ENCODE measurements at regions not wholly inside any gene's neighbourhood (a gene's known extent, or its start where the extent isn't known, plus 50 kb on each side); places are given as distances from the start of the nearest gene placed in this dataset.

DNA sequence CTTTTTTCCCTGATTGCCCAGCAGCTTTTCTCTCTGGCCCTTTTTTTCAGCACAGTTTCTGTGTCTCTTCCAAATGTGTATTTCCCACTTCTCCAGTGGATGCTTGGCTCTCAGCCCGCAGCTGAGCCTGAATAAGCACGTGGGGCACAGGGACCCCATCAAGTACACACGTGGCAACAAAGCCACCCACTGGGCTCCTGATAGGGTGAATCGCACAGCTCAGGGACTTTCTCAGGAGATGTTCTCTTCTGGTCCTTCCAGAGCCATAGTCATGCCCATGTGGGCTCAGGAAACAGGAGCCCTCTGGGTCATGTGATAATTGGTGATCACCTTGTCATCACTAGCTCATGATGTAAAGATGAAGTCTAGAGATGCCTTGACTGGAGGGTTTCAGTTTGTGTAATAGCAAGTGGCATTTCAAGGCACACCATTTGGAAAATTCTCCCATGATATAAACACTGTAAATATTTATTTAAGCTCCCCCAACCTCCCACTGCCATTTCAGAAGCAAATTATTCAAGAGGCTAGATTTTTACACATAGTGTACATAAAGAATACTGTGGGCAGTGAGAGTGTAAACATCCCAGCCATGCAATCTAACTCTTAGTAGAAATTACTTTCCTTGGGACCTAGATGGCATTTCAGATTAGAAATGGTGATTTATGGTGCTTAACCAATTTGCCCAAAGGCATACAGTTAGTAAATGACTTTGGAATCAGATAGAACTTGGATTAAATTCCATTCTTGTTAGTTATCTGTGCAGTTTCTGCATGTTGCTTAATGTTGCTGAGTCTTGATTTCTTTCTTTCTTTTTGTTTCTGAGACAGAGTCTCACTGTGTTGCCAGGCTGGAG is 597.5 kb downstream of the SLC4A3 start:
- DNase-seq (ENCODE audit: low spot score) = no peak

DNA sequence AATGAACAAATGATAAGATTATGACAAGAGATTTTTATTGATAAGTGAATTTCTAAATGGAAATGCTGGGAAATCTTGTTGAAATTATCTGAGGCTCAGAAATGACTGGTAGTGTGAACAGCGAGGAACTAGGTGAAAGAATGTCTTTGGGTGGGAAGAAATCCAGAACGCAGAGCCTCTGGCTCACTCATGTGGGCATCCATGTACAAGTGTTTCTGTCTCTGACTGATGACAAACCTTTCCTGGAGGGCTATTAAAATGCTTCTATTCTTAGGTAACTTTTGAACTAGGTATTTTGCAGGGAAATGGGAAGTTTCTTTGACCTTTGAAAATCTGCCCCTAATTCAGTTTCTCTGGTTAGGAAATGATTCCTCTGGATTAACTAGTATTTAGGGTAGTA is 598.6 kb downstream of the SLC4A3 start:
- DNase-seq (ENCODE audit: low spot score) = no peak

- DNase-seq (ENCODE audit: low spot score) = no peak
These were observed 599.1 kb downstream of the SLC4A3 start for GRCh38 chr2:220226546-220226945.

DNA sequence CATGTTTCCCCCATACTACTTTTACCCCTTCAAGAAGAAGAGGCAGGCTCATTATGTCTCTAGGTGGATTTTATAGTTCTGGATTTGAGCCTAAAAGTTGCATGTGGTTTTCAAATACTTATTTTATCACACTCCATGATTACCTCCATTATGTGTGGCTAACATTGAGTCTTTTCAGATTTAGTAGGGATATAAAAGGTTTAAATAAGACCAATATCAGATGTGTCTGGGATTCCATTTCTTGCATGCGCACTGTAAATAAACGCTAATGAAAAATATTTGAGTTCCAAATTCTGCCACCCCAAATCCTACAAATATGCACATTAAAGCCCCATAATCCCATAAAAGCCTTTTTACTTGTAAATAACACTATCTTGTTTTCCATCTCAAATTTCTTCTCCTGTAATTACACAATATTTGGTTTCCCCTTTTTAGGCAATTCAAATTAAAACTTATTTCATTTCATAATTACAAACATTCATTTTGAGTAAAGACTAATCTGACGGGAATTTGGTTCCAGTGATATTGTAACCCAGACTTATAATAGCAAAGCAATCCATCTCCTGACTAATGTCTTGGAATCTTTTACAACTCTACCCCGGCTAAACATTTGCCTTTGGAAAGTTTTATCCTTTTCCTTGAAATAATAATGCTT is 600.0 kb downstream of the SLC4A3 start:
- no peak for DNase-seq (ENCODE audit: low spot score)

GRCh38 chr2:220228310-220229006 is 601.0 kb downstream of the SLC4A3 start:
- no peak for DNase-seq (ENCODE audit: low spot score)

DNA sequence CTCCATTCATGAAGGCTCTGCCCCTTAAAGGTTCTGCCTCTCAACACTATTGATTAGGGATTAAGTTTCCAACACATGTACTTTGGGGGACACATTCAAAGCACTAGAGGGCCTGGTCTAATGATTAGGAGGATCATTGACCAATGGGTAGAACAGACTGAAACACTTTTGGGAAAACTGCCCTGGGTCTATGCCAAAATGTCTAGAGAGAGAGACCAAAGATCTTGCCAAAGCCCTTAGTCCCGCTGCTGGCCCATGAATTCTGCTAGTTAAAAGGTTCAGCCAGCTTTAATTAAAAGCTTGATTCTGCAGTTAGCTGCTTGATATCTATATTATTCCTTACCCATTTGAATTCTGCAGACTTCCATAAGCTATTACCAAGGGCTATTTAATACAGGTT is 613.2 kb downstream of the SLC4A3 start:
- DNase-seq (ENCODE audit: low spot score) = no peak

DNA sequence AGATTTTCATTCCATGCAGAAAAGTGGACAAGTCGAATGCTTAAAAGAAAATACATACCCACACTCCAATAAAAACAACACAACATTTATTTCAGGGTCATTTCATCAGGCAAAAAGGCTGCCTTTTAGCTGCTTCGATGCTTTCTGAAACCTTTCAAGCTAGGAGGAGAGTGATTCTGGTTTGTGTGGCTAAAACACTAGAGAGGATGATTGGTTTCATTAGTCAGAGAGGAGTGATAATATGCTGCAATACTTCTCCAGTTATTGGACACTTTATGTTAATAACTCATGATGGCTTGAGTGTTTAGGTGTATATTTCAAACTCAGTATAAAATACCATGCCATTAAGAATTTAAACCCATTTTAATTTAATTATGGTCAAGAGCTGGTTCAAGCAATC is 614.0 kb downstream of the SLC4A3 start:
- no peak for DNase-seq (ENCODE audit: low spot score)

DNA sequence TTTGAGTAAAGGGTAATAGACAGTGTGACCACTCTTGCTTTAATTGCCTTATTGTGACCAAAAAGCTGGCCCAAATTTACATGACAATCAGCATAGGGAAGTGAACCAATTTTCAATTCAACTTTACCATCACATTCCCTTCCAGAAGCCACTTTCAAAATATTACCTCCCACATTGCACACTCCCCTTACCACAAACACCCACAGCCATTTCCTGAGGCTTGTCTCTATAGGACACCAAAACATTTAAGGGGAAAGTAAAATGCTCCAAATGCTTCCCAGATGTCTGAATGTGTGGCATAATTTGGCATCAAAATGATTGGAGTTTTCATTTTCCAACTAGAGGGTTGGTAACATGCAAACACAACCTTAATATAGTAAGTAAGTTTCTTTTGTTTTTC is 616.1 kb downstream of the SLC4A3 start:
- DNase-seq (ENCODE audit: low spot score) = no peak

- no peak for DNase-seq (ENCODE audit: low spot score)
These were observed 619.0 kb downstream of the SLC4A3 start for GRCh38 chr2:220246386-220246785.

DNA sequence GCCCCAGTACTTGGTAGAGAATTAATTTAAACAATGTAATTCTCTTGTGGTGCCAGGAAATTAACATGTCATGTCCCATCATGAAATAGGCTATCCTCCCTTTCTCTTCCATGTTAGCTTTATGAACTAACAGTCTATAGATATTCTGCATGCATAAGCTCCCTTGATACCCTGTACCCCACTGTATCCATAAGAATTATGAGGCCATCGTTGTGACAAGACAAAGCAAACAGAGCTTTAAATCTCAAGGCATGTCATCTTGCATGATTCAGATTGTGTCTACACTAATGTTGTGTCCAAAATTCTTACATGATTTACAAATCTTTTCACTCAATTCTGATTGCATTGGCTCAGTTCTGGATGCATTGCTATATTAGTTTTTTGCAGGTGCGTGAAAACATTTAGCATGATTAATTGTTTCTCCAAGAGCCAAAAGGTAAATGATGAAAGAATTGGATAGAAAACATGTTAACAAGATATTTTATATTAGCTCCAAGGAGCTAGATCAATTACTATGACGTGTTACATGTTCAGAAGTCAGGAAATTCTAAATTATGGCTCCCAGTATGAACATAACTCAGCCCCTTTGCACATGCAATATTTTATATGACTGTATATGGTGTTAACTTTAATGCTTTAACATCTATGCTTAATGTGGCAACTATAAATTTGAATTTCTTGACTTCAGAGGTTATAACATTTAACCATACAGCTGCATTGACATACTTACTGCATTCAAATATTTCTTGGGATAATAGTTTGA is 620.3 kb downstream of the SLC4A3 start:
- DNase-seq (ENCODE audit: low spot score) = no peak

DNA sequence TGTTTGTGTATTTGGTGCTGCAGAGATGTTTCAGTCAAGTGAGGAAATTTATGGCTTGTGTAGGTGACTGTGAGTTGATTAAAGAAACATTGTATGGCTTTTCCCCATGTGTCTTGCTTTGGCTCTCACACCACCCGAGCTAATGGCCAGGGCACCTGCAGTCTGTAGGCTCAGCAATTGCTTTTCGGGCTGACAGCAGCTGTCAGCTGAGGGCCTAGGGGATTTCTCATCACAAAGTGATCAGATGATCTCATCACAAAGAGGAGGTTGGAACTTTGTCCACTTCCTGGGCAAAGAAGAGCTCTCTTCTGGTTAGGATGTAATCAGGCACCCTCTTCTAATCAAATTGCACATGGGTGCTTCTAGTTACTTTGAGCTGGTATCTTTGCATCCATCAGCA is 632.2 kb downstream of the SLC4A3 start:
- no peak for DNase-seq (ENCODE audit: low spot score)

DNA sequence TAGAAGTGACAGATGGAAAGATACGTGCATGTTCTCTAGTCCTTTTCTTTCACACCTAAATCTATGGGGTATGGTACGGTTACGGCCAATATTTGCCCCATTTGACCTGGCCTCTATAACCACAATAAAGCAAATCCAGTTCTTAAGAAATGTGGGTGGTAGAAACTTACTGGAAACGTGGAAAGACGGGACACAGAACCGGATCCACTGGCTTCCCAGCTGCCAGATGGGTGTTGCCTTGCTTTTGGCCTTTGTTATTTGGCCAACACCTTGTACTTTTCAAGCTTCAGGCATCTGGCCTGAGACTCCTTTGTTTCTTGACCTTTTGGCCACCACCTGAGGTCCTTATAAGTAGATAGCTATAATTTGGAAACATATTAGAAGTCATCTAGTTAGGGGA is 635.9 kb downstream of the SLC4A3 start:
- DNase-seq (ENCODE audit: low spot score) = no peak

DNA sequence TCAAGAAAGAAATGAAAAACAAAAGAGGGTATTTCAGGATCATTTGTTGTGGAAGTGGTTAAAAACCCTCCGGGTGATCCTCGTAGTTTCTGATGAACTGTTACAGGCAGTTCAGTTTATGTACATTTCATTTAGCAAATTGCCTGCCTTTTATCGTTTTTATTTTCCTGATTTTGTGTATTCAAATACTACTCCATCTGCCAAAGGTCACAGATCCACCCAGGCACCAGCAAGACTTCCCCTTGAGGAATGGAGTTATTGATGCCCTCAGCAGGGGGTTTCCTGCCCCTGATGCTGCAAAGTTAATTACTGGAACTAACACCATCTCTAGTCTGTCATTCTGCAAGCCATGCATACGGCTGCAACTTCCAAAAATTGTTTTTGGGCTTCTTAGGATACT is 641.9 kb downstream of the SLC4A3 start:
- no peak for DNase-seq (ENCODE audit: low spot score)

GRCh38 chr2:220270481-220271070 is 643.1 kb downstream of the SLC4A3 start:
- DNase-seq (ENCODE audit: low spot score) = no peak

DNA sequence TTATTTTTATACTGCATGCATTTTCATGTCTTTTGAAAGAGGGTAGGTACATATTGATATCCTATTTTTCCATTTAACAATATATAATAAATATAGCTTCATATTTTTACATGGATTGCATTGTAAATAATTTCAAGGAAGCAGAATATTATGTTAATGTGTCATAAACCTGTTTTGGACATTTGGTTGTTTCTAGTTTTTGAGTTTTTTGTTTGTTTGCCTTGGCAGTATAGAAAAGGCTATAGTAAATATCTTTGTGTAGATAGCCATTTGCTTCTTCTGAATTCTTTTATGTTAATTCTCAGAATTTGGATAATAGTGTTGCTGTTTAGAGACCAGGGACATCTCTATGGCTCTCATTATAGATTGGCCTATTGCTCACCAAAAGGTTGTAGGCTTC is 645.2 kb downstream of the SLC4A3 start:
- no peak for DNase-seq (ENCODE audit: low spot score)

GRCh38 chr2:220273082-220273481 is 645.7 kb downstream of the SLC4A3 start:
- DNase-seq (ENCODE audit: low spot score) = no peak

GRCh38 chr2:220275454-220275853 is 648.0 kb downstream of the SLC4A3 start:
- DNase-seq (ENCODE audit: low spot score) = no peak

GRCh38 chr2:220276741-220277444 is 649.5 kb downstream of the SLC4A3 start:
- no peak for DNase-seq (ENCODE audit: low spot score)

GRCh38 chr2:220277445-220277975 is 650.1 kb downstream of the SLC4A3 start:
- DNase-seq (ENCODE audit: low spot score) = no peak

GRCh38 chr2:220278022-220278421 is 650.6 kb downstream of the SLC4A3 start:
- DNase-seq (ENCODE audit: low spot score) = no peak

DNA sequence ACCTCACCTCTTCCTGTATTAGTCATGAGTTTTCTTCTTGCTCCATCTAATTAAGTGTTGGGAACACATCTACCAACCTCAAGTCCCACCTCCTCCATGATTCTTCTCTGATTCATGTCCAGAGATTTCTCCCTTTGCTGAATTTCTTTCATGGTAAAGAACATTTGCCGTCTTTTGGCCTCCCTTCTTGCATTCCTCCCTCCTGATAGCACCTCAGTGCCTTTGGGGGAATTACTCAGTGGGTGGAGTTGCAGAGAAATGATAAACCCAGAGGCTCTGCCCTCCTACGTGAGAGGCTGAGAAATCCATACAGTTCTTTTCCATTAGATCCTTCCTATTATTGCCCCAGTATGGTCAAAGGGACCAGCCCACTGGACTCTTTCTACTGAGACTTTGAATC is 651.9 kb downstream of the SLC4A3 start:
- DNase-seq (ENCODE audit: low spot score) = no peak
